Effector memory CD8-positive, alpha-beta T cell (primary cell): ENCODE measurements at regions not wholly inside any gene's neighbourhood (a gene's known extent, or its start where the extent isn't known, plus 50 kb on each side); places are given as distances from the start of the nearest gene placed in this dataset.
"Not testable (repeated sequence)": the region's sequence is repeated elsewhere in the genome, so short reads cannot be mapped to it uniquely, and the experiment has no call there.

Experiments used
- ATAC-seq: fragments of 150-1000 bp; cut with Tn5 transposase; replicated peaks from 2 replicates; pipeline ENCODE4 v1.10.0; 2021; ENCODE audit warnings: mild to moderate bottlenecking, moderate library complexity
- DNase-seq, 3 experiments: peaks; one replicate each; pipeline ENCODE4 v3.0.0; 2021
- H3K27ac Mint-ChIP-seq, 2 donors: one replicate each; pipeline ENCODE4 v1.8.0; 2022; ENCODE audit warnings: mild to moderate bottlenecking in 2 of 2, mixed read lengths in 2 of 2, moderate library complexity in 2 of 2
- H3K27me3 Mint-ChIP-seq, 2 donors: one replicate each; pipeline ENCODE4 v1.8.0; 2022; ENCODE audit warnings: mixed read lengths in 2 of 2
- H3K36me3 Mint-ChIP-seq: one replicate; pipeline ENCODE4 v1.8.0; 2022; ENCODE audit warnings: mild to moderate bottlenecking, moderate library complexity, mixed read lengths; ENCODE audit not compliant: insufficient read depth
- H3K4me1 Mint-ChIP-seq, 2 donors: one replicate each; pipeline ENCODE4 v1.8.0; 2022; ENCODE audit warnings: low read depth in 2 of 2, mixed read lengths in 2 of 2
- H3K4me3 Mint-ChIP-seq, 2 donors: one replicate each; pipeline ENCODE4 v1.8.0; 2022; ENCODE audit warnings: mild to moderate bottlenecking in 2 of 2, mixed read lengths in 2 of 2, moderate library complexity in 2 of 2
- H3K9me3 Mint-ChIP-seq, 2 donors: one replicate each; pipeline ENCODE4 v1.8.0; 2022; ENCODE audit warnings: mixed read lengths in 2 of 2

DNA sequence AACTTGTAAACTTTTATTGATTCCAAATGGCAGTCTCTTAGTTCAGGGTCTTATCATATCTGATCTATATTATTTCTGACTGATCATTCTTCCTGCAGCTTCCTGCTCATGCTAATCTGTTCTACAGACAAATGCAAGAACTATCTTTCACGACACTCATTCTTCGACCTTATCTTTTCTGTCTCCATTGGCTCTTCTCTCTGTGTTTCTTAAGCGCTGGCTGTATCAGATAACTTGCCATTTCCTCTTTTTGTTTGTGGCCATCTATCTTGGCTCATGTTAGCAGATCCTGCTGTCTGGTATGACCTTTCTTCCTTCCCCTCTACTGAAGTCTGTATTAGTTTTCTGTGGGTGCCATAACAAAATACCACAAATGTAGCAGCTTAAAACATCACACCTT lies 230.5 kb upstream of the PUDP start:
- Mint-ChIP-seq H3K27ac (no peak overlapping the region), H3K4me1 (no peaks in the 10 kb centered on the region), H3K36me3 (no peaks in the 10 kb centered on the region), H3K4me3 (no peak overlapping the region), H3K9me3 (peaks cover 11% of the 10 kb centered on the region in 2 donors), H3K27me3 (no peaks in the 10 kb centered on the region)
- DNase-seq, result no peak
- ATAC-seq, result no peak

DNA sequence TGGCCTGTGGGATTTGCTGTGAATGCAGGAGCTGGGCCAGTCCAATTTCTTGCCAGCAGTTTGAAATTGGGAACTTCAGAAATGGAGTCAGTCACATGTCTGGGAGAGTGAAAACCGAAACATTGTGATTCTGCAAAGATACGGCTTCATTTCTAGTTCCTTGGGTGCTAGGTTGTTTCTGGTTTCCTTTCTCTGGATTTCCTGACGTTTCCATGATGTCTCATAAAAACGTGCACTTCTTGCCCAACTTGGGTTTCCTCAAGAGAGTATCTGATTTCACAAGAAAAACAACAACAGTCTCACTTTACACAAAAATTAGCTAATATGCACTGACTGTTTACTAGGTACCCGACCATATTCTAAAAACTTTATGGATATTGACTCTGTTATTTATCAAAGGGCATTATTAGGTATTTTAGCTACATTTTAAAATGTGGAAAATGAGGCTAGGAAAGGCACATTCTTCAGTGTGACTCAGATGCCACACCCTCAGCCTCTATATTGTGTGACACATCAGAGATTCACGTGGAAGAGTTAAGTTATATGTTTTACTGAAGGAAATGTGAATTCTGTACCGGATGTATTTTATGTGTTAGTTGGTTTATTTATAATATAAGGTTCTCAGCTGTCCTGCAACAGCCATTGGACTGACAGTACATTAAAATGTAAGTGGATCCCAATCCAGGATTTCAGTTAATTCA lies 225.0 kb upstream of the PUDP start:
- ATAC-seq (no peak), DNase-seq (no peak)
- no peaks in the 10 kb centered on the region for H3K36me3 Mint-ChIP-seq
- H3K27me3 Mint-ChIP-seq, result no peaks in the 10 kb centered on the region
- H3K4me3 Mint-ChIP-seq, result no peak overlapping the region
- peaks cover 3 to 7% of the 10 kb centered on the region in 2 donors for H3K9me3 Mint-ChIP-seq
- no peaks in the 10 kb centered on the region for H3K4me1 Mint-ChIP-seq
- no peak overlapping the region for H3K27ac Mint-ChIP-seq

DNA sequence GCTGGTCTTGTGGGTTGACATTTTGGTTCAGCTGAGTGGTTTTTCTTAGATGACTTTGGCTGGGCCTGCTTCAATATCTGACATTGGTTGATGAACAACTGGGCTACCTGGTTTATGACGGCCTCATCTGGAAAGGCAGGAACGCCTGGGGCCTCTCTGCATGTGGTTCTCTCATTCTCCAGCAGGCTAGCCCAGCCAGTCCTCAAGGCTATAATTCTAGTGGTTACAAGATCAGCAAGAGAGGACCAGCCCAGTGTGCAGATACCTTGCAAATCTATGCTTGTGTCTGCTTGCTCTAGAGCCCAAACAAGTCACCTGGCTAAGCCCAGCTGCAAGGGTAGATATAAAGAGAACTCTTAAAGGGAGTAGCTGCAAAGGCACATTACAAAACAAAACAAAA lies 214.2 kb upstream of the PUDP start:
- Mint-ChIP-seq H3K27me3 (no peaks in the 10 kb centered on the region), H3K27ac (no peak overlapping the region), H3K36me3 (no peaks in the 10 kb centered on the region), H3K9me3 (no peaks in the 10 kb centered on the region), H3K4me1 (no peaks in the 10 kb centered on the region), H3K4me3 (no peak overlapping the region)
- ATAC-seq (no peak), DNase-seq (no peak)

GRCh38 chrX:7351926-7352325 lies 204.0 kb upstream of the PUDP start:
- H3K27me3 Mint-ChIP-seq, result no peaks in the 10 kb centered on the region

GRCh38 chrX:7347465-7347864 lies 199.5 kb upstream of the PUDP start:
- H3K4me1 Mint-ChIP-seq, result no peaks in the 10 kb centered on the region
- no peaks in the 10 kb centered on the region for H3K27me3 Mint-ChIP-seq
- H3K27ac Mint-ChIP-seq, result no peak overlapping the region
- ATAC-seq (no peak), DNase-seq (no peak)
- no peak overlapping the region for H3K4me3 Mint-ChIP-seq
- H3K36me3 Mint-ChIP-seq, result no peaks in the 10 kb centered on the region
- no peaks in the 10 kb centered on the region for H3K9me3 Mint-ChIP-seq

More at GRCh38 chrX:7351926-7352325, 204.0 kb upstream of the PUDP start:
- Mint-ChIP-seq H3K9me3 (no peaks in the 10 kb centered on the region), H3K4me1 (no peaks in the 10 kb centered on the region), H3K27ac (no peak overlapping the region), H3K4me3 (no peak overlapping the region), H3K36me3 (peaks cover 3% of the 10 kb centered on the region)
- no peak for DNase-seq
- ATAC-seq, result no peak

DNA sequence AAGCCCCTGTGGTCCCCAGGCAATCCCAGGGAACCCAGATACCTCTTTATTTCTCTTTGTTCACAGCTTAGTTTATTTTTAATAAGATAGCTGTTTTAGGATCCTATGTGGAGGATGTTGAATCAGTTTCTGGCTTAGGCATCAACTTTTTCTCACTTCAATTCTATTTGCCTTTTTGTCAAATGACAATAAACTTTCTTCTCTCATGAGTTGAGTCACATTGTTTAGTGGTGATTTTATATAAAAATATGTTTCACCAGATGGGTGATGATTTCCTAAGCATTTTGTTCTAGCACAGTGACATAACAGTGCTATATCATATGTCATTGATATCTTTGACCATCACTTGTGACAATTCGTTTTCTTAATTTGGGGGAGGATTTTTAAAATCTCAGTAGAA lies 198.1 kb upstream of the PUDP start:
- DNase-seq (no peak), ATAC-seq (no peak)
- no peaks in the 10 kb centered on the region for H3K27me3 Mint-ChIP-seq
- H3K4me1 Mint-ChIP-seq, result no peaks in the 10 kb centered on the region
- no peaks in the 10 kb centered on the region for H3K9me3 Mint-ChIP-seq
- no peak overlapping the region for H3K4me3 Mint-ChIP-seq
- H3K36me3 Mint-ChIP-seq, result no peaks in the 10 kb centered on the region
- no peak overlapping the region for H3K27ac Mint-ChIP-seq

- Mint-ChIP-seq H3K36me3 (no peaks in the 10 kb centered on the region), H3K4me3 (no peak overlapping the region), H3K27me3 (no peaks in the 10 kb centered on the region), H3K9me3 (no peaks in the 10 kb centered on the region), H3K4me1 (no peaks in the 10 kb centered on the region), H3K27ac (no peak overlapping the region)
- ATAC-seq (no peak), DNase-seq (no peak)
These were observed 195.2 kb upstream of the PUDP start for GRCh38 chrX:7343181-7343580.

DNA sequence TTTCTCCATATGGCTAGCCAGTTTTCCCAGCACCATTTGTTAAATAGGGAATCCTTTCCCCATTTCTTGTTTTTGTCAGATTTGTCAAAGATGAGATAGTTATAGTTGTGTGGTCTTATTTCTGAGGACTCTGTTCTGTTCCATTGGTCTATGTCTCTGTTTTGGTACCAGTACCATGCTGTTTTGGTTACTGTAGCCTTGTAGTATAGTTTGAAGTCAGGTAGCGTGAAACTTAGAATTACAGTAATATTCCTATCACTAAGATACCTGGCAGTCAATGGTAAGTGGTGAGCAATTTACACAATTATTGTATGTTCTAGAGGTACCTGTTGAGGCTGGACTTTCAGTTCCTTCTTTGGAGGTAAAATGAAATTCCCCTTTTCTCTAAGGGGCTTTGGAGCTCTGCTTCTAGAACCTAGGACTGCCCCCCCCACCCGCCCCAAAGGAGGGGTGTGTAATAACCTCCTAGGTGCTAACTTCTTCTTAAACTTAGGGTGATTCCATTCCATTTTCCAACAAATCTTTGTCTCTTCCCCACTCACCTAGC lies 187.9 kb upstream of the PUDP start:
- not testable (repeated sequence) for ATAC-seq, H3K9me3 Mint-ChIP-seq

GRCh38 chrX:7334253-7334935 lies 186.4 kb upstream of the PUDP start:
- Mint-ChIP-seq H3K36me3 (no peaks in the 10 kb centered on the region), H3K4me3 (no peak overlapping the region), H3K4me1 (no peaks in the 10 kb centered on the region), H3K9me3 (no peaks in the 10 kb centered on the region), H3K27ac (no peak overlapping the region), H3K27me3 (no peaks in the 10 kb centered on the region)
- ATAC-seq (no peak), DNase-seq (no peak)

More for the DNA sequence above, 187.9 kb upstream of the PUDP start:
- H3K27me3 Mint-ChIP-seq, H3K36me3 Mint-ChIP-seq, H3K27ac Mint-ChIP-seq, H3K4me1 Mint-ChIP-seq, H3K4me3 Mint-ChIP-seq, DNase-seq: not testable (repeated sequence)

DNA sequence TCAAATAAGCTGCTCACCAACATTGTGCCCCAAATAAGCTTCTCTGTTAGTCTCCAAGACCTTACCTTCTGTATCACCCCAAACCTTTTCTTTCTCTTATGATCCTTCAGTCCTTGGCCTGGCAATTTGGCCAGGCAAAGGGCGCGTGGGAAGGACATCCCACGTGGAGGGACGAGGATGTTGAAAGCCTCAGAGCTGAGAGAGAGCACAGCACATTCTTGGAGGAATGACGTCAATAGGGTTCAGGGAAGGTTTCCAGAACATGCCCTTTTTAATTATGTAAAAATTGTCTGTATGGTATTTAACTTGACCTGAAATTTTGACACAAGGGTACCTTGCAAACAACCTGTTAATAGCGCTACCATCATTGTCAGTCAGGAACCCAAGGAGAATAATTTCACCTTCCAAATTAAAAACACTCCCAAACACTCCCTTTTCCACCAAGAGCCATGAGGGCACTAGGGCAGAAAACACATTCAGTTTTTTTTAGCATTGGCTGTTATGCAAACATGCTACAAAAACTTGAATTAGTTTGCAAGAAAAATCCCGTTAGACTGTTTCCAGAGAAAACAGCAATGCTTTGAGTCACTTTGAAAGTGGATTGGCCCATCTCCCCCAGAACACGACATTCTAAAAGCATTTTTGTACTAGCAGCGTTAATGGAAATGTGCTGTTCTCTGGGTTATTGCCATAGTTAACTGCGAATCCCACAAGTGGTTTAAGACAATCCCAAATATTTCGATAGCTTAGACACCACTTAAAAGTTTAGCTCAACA lies 183.2 kb upstream of the PUDP start:
- Mint-ChIP-seq H3K9me3 (no peaks in the 10 kb centered on the region), H3K36me3 (no peaks in the 10 kb centered on the region), H3K4me3 (no peak overlapping the region), H3K27me3 (no peaks in the 10 kb centered on the region), H3K4me1 (no peaks in the 10 kb centered on the region), H3K27ac (no peak overlapping the region)
- DNase-seq (no peak), ATAC-seq (no peak)

GRCh38 chrX:7330556-7330955 lies 182.6 kb upstream of the PUDP start:
- ATAC-seq (no peak), DNase-seq (no peak)
- no peaks in the 10 kb centered on the region for H3K4me1 Mint-ChIP-seq
- H3K4me3 Mint-ChIP-seq, result no peak overlapping the region
- H3K27ac Mint-ChIP-seq, result no peak overlapping the region
- H3K36me3 Mint-ChIP-seq, result no peaks in the 10 kb centered on the region
- no peaks in the 10 kb centered on the region for H3K9me3 Mint-ChIP-seq
- H3K27me3 Mint-ChIP-seq, result no peaks in the 10 kb centered on the region

GRCh38 chrX:7318661-7319060 lies 170.7 kb upstream of the PUDP start:
- no peak for ATAC-seq
- H3K4me1 Mint-ChIP-seq, result no peaks in the 10 kb centered on the region
- H3K27ac Mint-ChIP-seq, result no peak overlapping the region
- no peak overlapping the region for H3K4me3 Mint-ChIP-seq
- no peaks in the 10 kb centered on the region for H3K27me3 Mint-ChIP-seq
- H3K9me3 Mint-ChIP-seq, result no peaks in the 10 kb centered on the region
- no peaks in the 10 kb centered on the region for H3K36me3 Mint-ChIP-seq
- DNase-seq, result no peak

DNA sequence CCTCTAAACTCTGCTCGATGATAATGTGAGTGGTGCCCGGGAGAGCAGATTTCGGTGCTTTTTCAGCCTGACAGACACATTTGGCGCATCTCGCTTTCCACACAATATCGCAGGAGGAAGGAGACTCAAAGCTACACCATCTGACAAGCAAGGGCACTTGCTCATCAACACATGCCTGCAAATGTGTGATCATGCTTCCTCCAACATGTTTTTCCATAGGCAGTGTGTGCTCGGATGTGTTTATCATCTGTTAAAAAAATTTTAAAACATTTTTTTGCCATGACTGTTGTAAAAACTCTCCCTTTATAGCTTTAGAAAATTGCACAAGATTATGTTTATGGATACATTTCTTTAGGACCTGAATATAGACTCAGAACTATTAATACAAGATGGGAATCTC lies 170.3 kb upstream of the PUDP start:
- no peak for DNase-seq
- Mint-ChIP-seq H3K27me3 (no peaks in the 10 kb centered on the region), H3K27ac (no peak overlapping the region), H3K36me3 (no peaks in the 10 kb centered on the region), H3K4me3 (no peak overlapping the region), H3K9me3 (no peaks in the 10 kb centered on the region), H3K4me1 (no peaks in the 10 kb centered on the region)
- ATAC-seq, result no peak

GRCh38 chrX:7316887-7317286 lies 168.9 kb upstream of the PUDP start:
- Mint-ChIP-seq H3K9me3 (no peaks in the 10 kb centered on the region), H3K36me3 (no peaks in the 10 kb centered on the region), H3K27ac (no peak overlapping the region), H3K4me3 (no peak overlapping the region), H3K27me3 (no peaks in the 10 kb centered on the region), H3K4me1 (no peaks in the 10 kb centered on the region)
- ATAC-seq (no peak), DNase-seq (no peak)
